ENCODE measurements at regions not wholly inside any gene's neighbourhood (a gene's known extent, or its start where the extent isn't known, plus 50 kb on each side); places are given as distances from the start of the nearest gene placed in this dataset.
"Not testable (repeated sequence)": the region's sequence is repeated elsewhere in the genome, so short reads cannot be mapped to it uniquely, and the experiment has no call there.

DNA sequence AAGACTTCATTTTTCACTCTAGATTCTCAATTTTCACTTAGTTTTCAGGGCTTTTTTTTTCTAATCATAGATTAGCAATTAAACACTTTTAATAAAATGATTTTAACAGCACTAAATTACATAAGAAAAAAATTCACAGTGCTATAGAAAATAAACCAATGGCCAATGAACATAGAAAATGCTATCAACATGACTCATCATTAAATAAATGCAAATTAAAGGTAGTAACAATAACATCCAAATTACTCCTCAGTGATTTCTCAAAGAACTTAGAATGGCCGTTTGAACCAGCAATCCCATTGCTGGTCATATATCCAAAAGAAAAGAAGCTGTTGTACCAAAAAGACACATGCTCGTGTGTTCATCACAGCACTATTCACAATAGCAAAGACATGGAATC, 1058.9 kb downstream of the UQCRFS1 start:
- DNase-seq: no peak
- no peak for ATAC-seq
- Mint-ChIP-seq H3K4me3 (no peak overlapping the region), H3K9me3 (ENCODE audit: low read depth) (peaks cover 5% of the 10 kb centered on the region), H3K27me3 (no peaks in the 10 kb centered on the region), H3K36me3 (no peaks in the 10 kb centered on the region), H3K4me1 (no peaks in the 10 kb centered on the region), H3K27ac (no peak overlapping the region)
- CTCF ChIA-PET: no interaction called here

GRCh38 chr19:28153123-28153522, 1059.8 kb downstream of the UQCRFS1 start:
- H3K4me1 Mint-ChIP-seq: no peaks in the 10 kb centered on the region
- DNase-seq (no peak), ATAC-seq (no peak)
- H3K27me3 Mint-ChIP-seq: no peaks in the 10 kb centered on the region
- H3K4me3 Mint-ChIP-seq: no peak overlapping the region
- peaks cover 7% of the 10 kb centered on the region for H3K9me3 Mint-ChIP-seq (ENCODE audit: low read depth)
- no peak overlapping the region for H3K27ac Mint-ChIP-seq
- H3K36me3 Mint-ChIP-seq: no peaks in the 10 kb centered on the region
- CTCF ChIA-PET: no interaction called here

GRCh38 chr19:28152195-28152594, 1060.8 kb downstream of the UQCRFS1 start:
- no peaks in the 10 kb centered on the region for H3K4me1 Mint-ChIP-seq
- DNase-seq: no peak
- H3K9me3 Mint-ChIP-seq (ENCODE audit: low read depth): peaks cover 7% of the 10 kb centered on the region
- H3K4me3 Mint-ChIP-seq: no peak overlapping the region
- CTCF ChIA-PET: no interaction called here
- H3K27ac Mint-ChIP-seq: no peak overlapping the region
- ATAC-seq: no peak
- H3K36me3 Mint-ChIP-seq: no peaks in the 10 kb centered on the region
- no peaks in the 10 kb centered on the region for H3K27me3 Mint-ChIP-seq

- H3K36me3 Mint-ChIP-seq: no peaks in the 10 kb centered on the region
- H3K27ac Mint-ChIP-seq: no peak overlapping the region
- H3K4me3 Mint-ChIP-seq: no peak overlapping the region
- H3K4me1 Mint-ChIP-seq: no peaks in the 10 kb centered on the region
- peaks cover 9% of the 10 kb centered on the region for H3K9me3 Mint-ChIP-seq (ENCODE audit: low read depth)
- no peak for ATAC-seq
- no peaks in the 10 kb centered on the region for H3K27me3 Mint-ChIP-seq
- no peak for DNase-seq
- CTCF ChIA-PET: no interaction called here
Observed at GRCh38 chr19:28150129-28150528, 1062.8 kb downstream of the UQCRFS1 start.

DNA sequence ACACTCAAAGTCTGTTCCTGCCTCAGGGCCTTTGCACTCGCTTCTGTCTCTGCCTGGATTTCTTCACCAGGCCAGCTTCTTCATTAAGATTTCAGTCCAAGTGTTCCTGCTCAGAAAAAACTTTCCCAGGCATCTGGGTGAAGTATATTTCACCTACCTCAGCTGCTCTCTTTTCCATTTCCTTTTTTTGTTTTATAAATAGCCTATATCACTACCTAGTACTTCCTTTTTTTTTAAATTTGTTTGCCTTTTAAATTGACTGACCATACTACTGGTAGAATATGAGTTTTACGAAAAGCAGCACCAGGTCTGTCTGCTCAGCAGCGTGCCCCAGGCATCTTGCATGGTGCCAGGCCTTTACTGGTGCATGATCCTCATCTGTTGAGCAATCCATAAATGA, 1064.4 kb downstream of the UQCRFS1 start:
- Mint-ChIP-seq H3K4me1 (no peaks in the 10 kb centered on the region), H3K36me3 (no peaks in the 10 kb centered on the region), H3K9me3 (ENCODE audit: low read depth) (peaks cover 9% of the 10 kb centered on the region), H3K27ac (no peak overlapping the region), H3K4me3 (no peak overlapping the region), H3K27me3 (no peaks in the 10 kb centered on the region)
- DNase-seq (no peak), ATAC-seq (no peak)
- CTCF ChIA-PET: no interaction called here

- no peaks in the 10 kb centered on the region for H3K36me3 Mint-ChIP-seq
- no peak for ATAC-seq
- no peak overlapping the region for H3K4me3 Mint-ChIP-seq
- no peak overlapping the region for H3K27ac Mint-ChIP-seq
- H3K4me1 Mint-ChIP-seq: no peaks in the 10 kb centered on the region
- H3K9me3 Mint-ChIP-seq (ENCODE audit: low read depth): peaks cover 12% of the 10 kb centered on the region
- CTCF ChIA-PET: no interaction called here
- no peaks in the 10 kb centered on the region for H3K27me3 Mint-ChIP-seq
- DNase-seq: no peak
Observed at GRCh38 chr19:28142258-28142657, 1070.7 kb downstream of the UQCRFS1 start.

GRCh38 chr19:28140201-28140600, 1072.8 kb downstream of the UQCRFS1 start:
- Mint-ChIP-seq H3K4me3 (no peak overlapping the region), H3K27me3 (no peaks in the 10 kb centered on the region), H3K4me1 (no peaks in the 10 kb centered on the region), H3K9me3 (ENCODE audit: low read depth) (peaks cover 8% of the 10 kb centered on the region), H3K27ac (no peak overlapping the region), H3K36me3 (no peaks in the 10 kb centered on the region)
- no peak for ATAC-seq
- no peak for DNase-seq
- CTCF ChIA-PET: no interaction called here

GRCh38 chr19:28137772-28138171, 1075.2 kb downstream of the UQCRFS1 start:
- no peak overlapping the region for H3K27ac Mint-ChIP-seq
- peaks cover 9% of the 10 kb centered on the region for H3K9me3 Mint-ChIP-seq (ENCODE audit: low read depth)
- no peak for DNase-seq
- no peaks in the 10 kb centered on the region for H3K4me1 Mint-ChIP-seq
- no peaks in the 10 kb centered on the region for H3K36me3 Mint-ChIP-seq
- ATAC-seq: no peak
- no peaks in the 10 kb centered on the region for H3K27me3 Mint-ChIP-seq
- CTCF ChIA-PET: no interaction called here
- no peak overlapping the region for H3K4me3 Mint-ChIP-seq

- no peak overlapping the region for H3K4me3 Mint-ChIP-seq
- peaks cover 9% of the 10 kb centered on the region for H3K9me3 Mint-ChIP-seq (ENCODE audit: low read depth)
- ATAC-seq: no peak
- no peak overlapping the region for H3K27ac Mint-ChIP-seq
- no peaks in the 10 kb centered on the region for H3K4me1 Mint-ChIP-seq
- CTCF ChIA-PET: no interaction called here
- no peak for DNase-seq
- H3K36me3 Mint-ChIP-seq: no peaks in the 10 kb centered on the region
- no peaks in the 10 kb centered on the region for H3K27me3 Mint-ChIP-seq
Observed at GRCh38 chr19:28136796-28137195, 1076.2 kb downstream of the UQCRFS1 start.

DNA sequence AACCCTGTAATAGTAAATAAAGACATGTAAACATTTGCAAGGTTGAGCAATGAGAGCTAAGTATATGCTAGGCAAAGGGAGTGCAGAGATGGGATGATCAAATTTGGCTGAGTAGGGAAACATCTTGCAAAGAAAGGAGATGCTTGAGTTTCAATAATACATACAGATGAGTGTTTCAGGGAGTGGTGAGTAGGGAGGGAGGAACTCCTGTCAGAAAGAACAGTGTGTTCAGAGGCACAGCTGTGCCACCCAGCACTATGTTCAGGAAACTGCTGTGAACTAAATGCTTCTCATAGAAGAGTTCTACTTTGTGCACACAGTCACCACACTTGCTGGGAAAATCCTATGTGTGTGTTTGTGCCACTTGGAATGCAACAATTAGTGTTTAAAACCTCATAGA, 1077.1 kb downstream of the UQCRFS1 start:
- Mint-ChIP-seq H3K27me3 (no peaks in the 10 kb centered on the region), H3K4me1 (no peaks in the 10 kb centered on the region)

GRCh38 chr19:28134311-28134710, 1078.6 kb downstream of the UQCRFS1 start:
- DNase-seq (no peak), ATAC-seq (no peak)
- no peaks in the 10 kb centered on the region for H3K36me3 Mint-ChIP-seq
- H3K27ac Mint-ChIP-seq: no peak overlapping the region
- peaks cover 7% of the 10 kb centered on the region for H3K9me3 Mint-ChIP-seq (ENCODE audit: low read depth)
- no peaks in the 10 kb centered on the region for H3K4me1 Mint-ChIP-seq
- CTCF ChIA-PET: no interaction called here
- H3K27me3 Mint-ChIP-seq: no peaks in the 10 kb centered on the region
- no peak overlapping the region for H3K4me3 Mint-ChIP-seq

More for the DNA sequence above, 1077.1 kb downstream of the UQCRFS1 start:
- DNase-seq (no peak), ATAC-seq (no peak)
- no peak overlapping the region for H3K27ac Mint-ChIP-seq
- H3K4me3 Mint-ChIP-seq: no peak overlapping the region
- H3K9me3 Mint-ChIP-seq (ENCODE audit: low read depth): peaks cover 7% of the 10 kb centered on the region
- H3K36me3 Mint-ChIP-seq: no peaks in the 10 kb centered on the region
- CTCF ChIA-PET: no interaction called here

GRCh38 chr19:28130881-28131280, 1082.1 kb downstream of the UQCRFS1 start:
- H3K36me3 Mint-ChIP-seq; H3K4me3 Mint-ChIP-seq; H3K9me3 Mint-ChIP-seq (ENCODE audit: low read depth); H3K27ac Mint-ChIP-seq; DNase-seq; H3K27me3 Mint-ChIP-seq; ATAC-seq; CTCF ChIA-PET; H3K4me1 Mint-ChIP-seq: not testable (repeated sequence)

DNA sequence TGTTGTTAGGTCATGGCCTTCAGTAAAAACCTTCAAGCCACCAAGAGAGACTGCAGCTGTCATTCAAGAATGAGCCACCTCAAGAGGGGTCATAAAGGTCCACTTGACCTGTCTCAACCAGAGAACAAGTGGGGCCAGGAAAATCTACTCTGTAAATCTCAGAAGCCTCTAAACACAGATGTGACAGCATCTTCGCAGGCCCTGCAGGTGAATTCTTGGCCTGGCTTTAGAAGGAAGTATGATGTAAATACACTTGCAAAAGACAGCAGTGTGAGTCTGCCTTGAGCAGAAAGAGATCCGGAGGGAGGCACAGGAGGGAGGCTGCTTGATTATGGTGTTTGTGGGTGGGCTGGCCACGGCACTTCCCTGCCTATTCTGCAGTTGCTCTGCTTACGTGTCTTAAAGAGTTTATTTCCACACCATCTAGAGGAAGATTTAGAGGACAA, 1082.9 kb downstream of the UQCRFS1 start:
- H3K36me3 Mint-ChIP-seq: no peaks in the 10 kb centered on the region
- no peaks in the 10 kb centered on the region for H3K4me1 Mint-ChIP-seq
- DNase-seq (no peak), ATAC-seq (no peak)
- no peak overlapping the region for H3K4me3 Mint-ChIP-seq
- CTCF ChIA-PET: no interaction called here
- H3K27me3 Mint-ChIP-seq: no peaks in the 10 kb centered on the region
- H3K27ac Mint-ChIP-seq: no peak overlapping the region
- H3K9me3 Mint-ChIP-seq (ENCODE audit: low read depth): peaks cover 7% of the 10 kb centered on the region

- Mint-ChIP-seq H3K36me3 (no peaks in the 10 kb centered on the region), H3K27me3 (no peaks in the 10 kb centered on the region), H3K4me3 (no peak overlapping the region), H3K4me1 (no peaks in the 10 kb centered on the region), H3K27ac (no peak overlapping the region), H3K9me3 (ENCODE audit: low read depth) (peaks cover 9% of the 10 kb centered on the region)
- ATAC-seq (no peak), DNase-seq (no peak)
- CTCF ChIA-PET: no interaction called here
Observed at GRCh38 chr19:28128341-28128740, 1084.6 kb downstream of the UQCRFS1 start.

DNA sequence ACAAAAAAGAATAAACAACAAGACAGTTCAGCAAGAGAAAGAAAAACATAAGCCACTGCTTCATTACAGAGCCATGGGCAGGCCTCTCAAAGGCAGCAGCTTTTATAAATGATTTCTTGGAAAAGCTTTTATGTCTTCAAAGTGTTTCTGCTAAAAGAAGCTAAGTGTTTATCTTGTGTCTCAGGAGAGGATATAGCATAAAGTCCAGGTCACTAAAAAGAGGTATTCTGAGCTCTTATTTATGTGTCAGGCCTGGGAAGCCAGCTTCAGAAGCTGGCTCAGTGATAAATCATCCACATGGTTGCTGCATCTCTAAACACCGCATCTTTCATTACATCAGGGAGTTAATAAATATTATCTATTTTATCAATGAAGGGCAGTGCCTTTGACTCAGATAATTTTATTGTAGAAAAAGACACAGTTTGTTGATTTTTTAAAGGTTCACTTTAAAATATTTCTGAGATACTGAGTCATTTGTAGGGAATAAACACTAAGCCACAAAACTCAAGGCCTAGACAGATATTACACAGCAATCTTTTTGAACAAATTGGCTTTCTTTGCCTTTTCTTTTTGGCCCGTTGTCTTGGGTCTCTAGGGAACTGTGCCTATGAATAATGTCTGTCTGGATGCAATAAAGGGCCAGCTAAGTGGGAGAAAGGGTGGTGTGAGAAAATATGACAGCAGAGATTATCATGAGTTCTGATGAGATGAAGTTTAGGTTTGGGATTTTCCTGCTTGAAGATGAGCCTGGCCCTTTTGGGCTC, 1086.6 kb downstream of the UQCRFS1 start:
- Mint-ChIP-seq H3K9me3 (ENCODE audit: low read depth) (peaks cover 11% of the 10 kb centered on the region), H3K27ac (no peak overlapping the region), H3K4me3 (no peak overlapping the region), H3K27me3 (no peaks in the 10 kb centered on the region), H3K4me1 (no peaks in the 10 kb centered on the region), H3K36me3 (no peaks in the 10 kb centered on the region)
- DNase-seq (no peak), ATAC-seq (no peak)
- CTCF ChIA-PET: no interaction called here
